Esophagus squamous epithelium (tissue), 4 donors: ENCODE measurements at regions not wholly inside any gene's neighbourhood (a gene's known extent, or its start where the extent isn't known, plus 50 kb on each side); places are given as distances from the start of the nearest gene placed in this dataset.

Experiments used
- POLR2A ChIP-seq, 4 donors: fragments of 450-650 bp; IDR thresholded peaks; one replicate each; pipeline ENCODE4 v1.6.1; 2017; ENCODE audit warnings: antibody characterized with exemption in 4 of 4, mild to moderate bottlenecking in 4 of 4, moderate library complexity in 3 of 4
- TF ChIP-seq, protein P1 (sequence below), 6 experiments: fragments of 450-650 bp in 4 of 6; fragments of 200-600 bp in 2 of 6; sonication (generic) in 2 of 6; IDR thresholded peaks; one replicate each; pipeline ENCODE4 v1.5.1; 2016 to 2019; ENCODE audit warnings: antibody characterized with exemption in 6 of 6, mild to moderate bottlenecking in 4 of 6, moderate library complexity in 4 of 6

DNA sequence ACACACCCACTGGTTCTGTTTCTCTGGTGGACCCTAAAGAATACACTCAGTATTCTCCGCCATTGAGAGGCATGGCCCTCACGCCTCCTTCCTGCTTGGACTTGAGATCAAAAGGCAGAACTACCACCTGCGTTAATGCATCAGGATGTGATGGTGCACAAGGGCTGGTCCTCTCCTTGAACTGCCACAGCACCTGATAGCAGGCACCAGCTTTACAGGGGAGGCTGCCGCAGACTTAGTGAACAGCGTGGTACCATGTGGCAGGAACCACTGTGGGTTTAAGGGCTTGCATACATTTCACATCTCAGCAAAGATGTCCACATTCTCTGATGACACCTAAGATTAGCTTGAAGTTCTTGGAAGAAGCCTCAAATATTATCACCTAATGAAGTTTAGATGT lies 208.7 kb downstream of the GADD45G start:
- TF ChIP-seq POLR2A (IDR thresholded peaks at IDR 0.05), result no peak
- TF ChIP-seq, protein P1, sequence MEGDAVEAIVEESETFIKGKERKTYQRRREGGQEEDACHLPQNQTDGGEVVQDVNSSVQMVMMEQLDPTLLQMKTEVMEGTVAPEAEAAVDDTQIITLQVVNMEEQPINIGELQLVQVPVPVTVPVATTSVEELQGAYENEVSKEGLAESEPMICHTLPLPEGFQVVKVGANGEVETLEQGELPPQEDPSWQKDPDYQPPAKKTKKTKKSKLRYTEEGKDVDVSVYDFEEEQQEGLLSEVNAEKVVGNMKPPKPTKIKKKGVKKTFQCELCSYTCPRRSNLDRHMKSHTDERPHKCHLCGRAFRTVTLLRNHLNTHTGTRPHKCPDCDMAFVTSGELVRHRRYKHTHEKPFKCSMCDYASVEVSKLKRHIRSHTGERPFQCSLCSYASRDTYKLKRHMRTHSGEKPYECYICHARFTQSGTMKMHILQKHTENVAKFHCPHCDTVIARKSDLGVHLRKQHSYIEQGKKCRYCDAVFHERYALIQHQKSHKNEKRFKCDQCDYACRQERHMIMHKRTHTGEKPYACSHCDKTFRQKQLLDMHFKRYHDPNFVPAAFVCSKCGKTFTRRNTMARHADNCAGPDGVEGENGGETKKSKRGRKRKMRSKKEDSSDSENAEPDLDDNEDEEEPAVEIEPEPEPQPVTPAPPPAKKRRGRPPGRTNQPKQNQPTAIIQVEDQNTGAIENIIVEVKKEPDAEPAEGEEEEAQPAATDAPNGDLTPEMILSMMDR (IDR thresholded peaks at IDR 0.05), result no peak
